ENCODE measurements at regions not wholly inside any gene's neighbourhood (a gene's known extent, or its start where the extent isn't known, plus 50 kb on each side); places are given as distances from the start of the nearest gene placed in this dataset.

- TF ChIP-seq RXRA (IDR thresholded peaks at IDR 0.05; ENCODE audit: insufficient read depth, low read depth, low read length) (no peak), MAFK (IDR thresholded peaks at IDR 0.05; ENCODE audit: low read depth, low read length) (no peak), RNF2 (IDR thresholded peaks at IDR 0.05; ENCODE audit: borderline replicate concordance, low read depth, low read length, missing control alignments, poor library complexity, severe bottlenecking) (no peak)
These were observed 417.6 kb upstream of the AUTS2 start (continued) for GRCh38 chr7:69180662-69181061.

Measured in H1 (cell line).